ENCODE measurements at regions not wholly inside any gene's neighbourhood (a gene's known extent, or its start where the extent isn't known, plus 50 kb on each side); places are given as distances from the start of the nearest gene placed in this dataset.

- Mint-ChIP-seq H3K4me3 (no peak overlapping the region), H3K4me1 (no peaks in the 10 kb centered on the region), H3K9me3 (peaks cover 37 to 49% of the 10 kb centered on the region in 2 experiments), H3K27me3 (ENCODE audit: low read depth) (no peaks in the 10 kb centered on the region; the same call in 1 of the 2 replicates), H3K27ac (no peak overlapping the region), H3K36me3 (ENCODE audit: insufficient read depth in 1 of 3, low read depth in 3 of 3) (peaks cover 6 to 25% (median 12%) of the 10 kb centered on the region in 3 experiments)
- Histone ChIP-seq H3K23me2 (ENCODE audit: insufficient read length, low read depth, low read length, poor library complexity, severe bottlenecking) (no peaks in the 10 kb centered on the region), H3K79me1 (ENCODE audit: insufficient read depth, low read depth, low read length, poor library complexity, severe bottlenecking) (no peaks in the 10 kb centered on the region), H3K23ac (ENCODE audit: insufficient read length, low read depth, low read length) (no peak overlapping the region), H3K9me3 (ENCODE audit: control insufficient read depth, low read depth, low read length) (peaks cover 17% of the 10 kb centered on the region), H3K9ac (ENCODE audit: extremely low read depth, insufficient read length, low read length) (no peak overlapping the region), H3K79me2 (ENCODE audit: insufficient read depth, low read length) (no peaks in the 10 kb centered on the region), H4K8ac (replicated peaks; ENCODE audit: insufficient read length, low read depth, low read length) (no peak overlapping the region), H2BK5ac (ENCODE audit: insufficient read length, low read length) (no peak overlapping the region), H2BK20ac (ENCODE audit: low read depth, low read length, poor library complexity, severe bottlenecking) (no peak overlapping the region), H3T11ph (ENCODE audit: low read length) (no peak overlapping the region), H3K18ac (ENCODE audit: insufficient read length, low read depth, low read length) (no peak overlapping the region), H3K56ac (ENCODE audit: insufficient read length, low read depth, low read length) (no peak overlapping the region), H2AFZ (ENCODE audit: low read length) (no peak overlapping the region), H4K20me1 (ENCODE audit: control insufficient read depth, insufficient read depth, insufficient read length) (no peaks in the 10 kb centered on the region), H4K91ac (ENCODE audit: insufficient read length, low read depth, low read length) (no peak overlapping the region), H3K14ac (ENCODE audit: insufficient read depth, low read length) (no peak overlapping the region), H4K5ac (ENCODE audit: insufficient read length, low read depth, low read length) (no peak overlapping the region), H3K4me2 (ENCODE audit: insufficient read depth, insufficient read length, low read length) (no peak overlapping the region), H2BK120ac (ENCODE audit: low read depth, low read length, poor library complexity, severe bottlenecking) (no peak overlapping the region), H2BK15ac (ENCODE audit: low read depth, low read length) (no peak overlapping the region), H3K27me3 (ENCODE audit: insufficient read depth, low read length) (no peaks in the 10 kb centered on the region), H3K27ac (ENCODE audit: insufficient read length, low read depth, low read length) (no peak overlapping the region), H2AK5ac (ENCODE audit: insufficient read length, low read length) (no peak overlapping the region), H3K4me1 (ENCODE audit: insufficient read depth, low read length) (no peaks in the 10 kb centered on the region), H2BK12ac (ENCODE audit: insufficient read length, low read depth, low read length) (no peak overlapping the region), H3K4ac (ENCODE audit: low read depth, low read length) (no peak overlapping the region)
- no CpG with 5 or more reads among the region's 5 CpGs for WGBS (ENCODE audit: extremely low coverage, insufficient read length, low lambda C conversion rate)
- DNase-seq = no peak
- no peak for TF ChIP-seq CTCF (conservative IDR thresholded peaks at IDR 0.05)
These were observed 867.8 kb downstream of the AMY1C start for GRCh38 chr1:104617474-104617873.

Measured in H9 (cell line).